ENCODE measurements at regions not wholly inside any gene's neighbourhood (a gene's known extent, or its start where the extent isn't known, plus 50 kb on each side); places are given as distances from the start of the nearest gene placed in this dataset.

DNA sequence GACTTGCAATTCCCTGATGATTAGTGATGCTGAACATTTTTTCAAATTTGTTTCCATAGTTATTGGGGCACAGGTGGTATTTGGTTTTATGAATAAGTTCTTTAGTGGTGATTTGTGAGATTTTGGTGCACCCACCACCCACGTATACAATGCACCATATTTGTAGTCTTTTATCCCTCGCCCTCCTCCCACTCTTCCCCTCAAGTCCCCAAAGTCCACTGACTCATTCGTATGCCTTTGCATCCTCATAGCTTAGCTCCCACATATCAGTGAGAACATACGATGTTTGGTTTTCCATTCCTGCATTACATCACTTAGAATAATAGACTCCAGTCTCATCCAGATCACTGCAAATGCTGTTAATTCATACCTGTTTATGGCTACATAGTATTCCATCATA is 167.3 kb downstream of the MYLK4 start:
- TF ChIP-seq ZNF274 (IDR thresholded peaks at IDR 0.05; ENCODE audit: low read depth, low read length) (no peak), YY1 (IDR thresholded peaks at IDR 0.05; ENCODE audit: insufficient read depth, insufficient read length) (no peak)

Measured in NT2/D1 (cell line).